HFFc6 (cell line): ENCODE measurements at regions not wholly inside any gene's neighbourhood (a gene's known extent, or its start where the extent isn't known, plus 50 kb on each side); places are given as distances from the start of the nearest gene placed in this dataset.
"Not testable (repeated sequence)": the region's sequence is repeated elsewhere in the genome, so short reads cannot be mapped to it uniquely, and the experiment has no call there.

Experiments
- DNase-seq: peaks from one replicate; pipeline ENCODE4 v3.0.0-alpha.2; 2018
- H3K27ac Mint-ChIP-seq: 2 replicates; pipeline ENCODE4 v1.8.0; 2020; ENCODE audit warnings: mild to moderate bottlenecking, mixed read lengths
- H3K27me3 Mint-ChIP-seq: 2 replicates; pipeline ENCODE4 v1.8.0; 2021; ENCODE audit warnings: mild to moderate bottlenecking, moderate library complexity, mixed read lengths; ENCODE audit not compliant: insufficient read depth
- H3K36me3 Mint-ChIP-seq: 2 replicates; pipeline ENCODE4 v1.8.0; 2021; ENCODE audit warnings: low read depth, mixed read lengths
- H3K4me1 Mint-ChIP-seq: 2 replicates; pipeline ENCODE4 v1.8.0; 2020; ENCODE audit warnings: low read depth, mixed read lengths
- H3K4me3 Mint-ChIP-seq: 2 replicates; pipeline ENCODE4 v1.8.0; 2020; ENCODE audit warnings: mild to moderate bottlenecking, moderate library complexity, mixed read lengths
- H3K9me3 Mint-ChIP-seq: 2 replicates; pipeline ENCODE4 v1.8.0; 2020; ENCODE audit warnings: mild to moderate bottlenecking, mixed read lengths
- CTCF ChIP-seq: fragments of 200-600 bp; sonication (generic); IDR thresholded peaks from 2 replicates; pipeline ENCODE4 v1.5.0; 2021; ENCODE audit warnings: antibody characterized with exemption, mild to moderate bottlenecking

GRCh38 chr13:37164635-37165034, 59.2 kb upstream of the CSNK1A1L start:
- H3K27ac Mint-ChIP-seq, result no peak overlapping the region

GRCh38 chr13:37163641-37164265, 58.3 kb upstream of the CSNK1A1L start:
- Mint-ChIP-seq H3K4me1 (peaks cover 19% of the 10 kb centered on the region), H3K27ac (no peak overlapping the region), H3K9me3 (peaks cover 22% of the 10 kb centered on the region), H3K4me3 (no peak overlapping the region), H3K36me3 (peaks cover 31% of the 10 kb centered on the region), H3K27me3 (no peaks in the 10 kb centered on the region; the same call in 1 of the 2 replicates)
- no peak for TF ChIP-seq CTCF
- DNase-seq, result no peak

More at GRCh38 chr13:37164635-37165034, 59.2 kb upstream of the CSNK1A1L start:
- Mint-ChIP-seq H3K36me3 (peaks cover 22% of the 10 kb centered on the region), H3K4me1 (peaks cover 28% of the 10 kb centered on the region), H3K27me3 (no peaks in the 10 kb centered on the region; the same call in 1 of the 2 replicates), H3K4me3 (no peak overlapping the region), H3K9me3 (peaks cover 17% of the 10 kb centered on the region)
- no peak for TF ChIP-seq CTCF
- DNase-seq, result no peak

DNA sequence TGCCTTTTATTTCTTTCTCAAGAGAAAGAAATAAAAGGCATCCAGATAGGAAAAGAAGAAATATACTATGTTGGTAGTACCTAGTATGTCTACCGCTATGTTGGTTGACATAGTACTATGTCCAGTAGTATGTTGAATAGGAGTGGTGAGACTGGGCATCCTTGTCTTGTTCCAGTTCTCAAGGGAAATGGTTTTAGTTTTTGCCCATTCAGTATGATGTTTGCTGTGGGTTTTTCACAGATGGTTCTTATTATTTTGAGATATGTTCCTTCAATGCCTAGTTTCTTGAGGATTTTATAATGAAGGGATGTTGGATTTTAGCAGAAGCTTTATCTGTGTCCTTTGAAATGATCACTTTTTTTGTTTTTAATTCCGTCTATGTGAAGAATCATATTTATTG, 53.0 kb upstream of the CSNK1A1L start:
- no peak for TF ChIP-seq CTCF
- Mint-ChIP-seq H3K27ac (no peak overlapping the region), H3K4me1 (peaks cover 6% of the 10 kb centered on the region), H3K4me3 (no peak overlapping the region), H3K27me3 (no peaks in the 10 kb centered on the region; the same call in 1 of the 2 replicates), H3K9me3 (peaks cover 22% of the 10 kb centered on the region), H3K36me3 (peaks cover 39% of the 10 kb centered on the region)
- no peak for DNase-seq

GRCh38 chr13:37155613-37156097, 50.2 kb upstream of the CSNK1A1L start:
- H3K4me1 Mint-ChIP-seq, H3K4me3 Mint-ChIP-seq, H3K27me3 Mint-ChIP-seq, DNase-seq, H3K27ac Mint-ChIP-seq: not testable (repeated sequence)
- H3K9me3 Mint-ChIP-seq, result peaks cover 16% of the 10 kb centered on the region
- H3K36me3 Mint-ChIP-seq, result peaks cover 27% of the 10 kb centered on the region
